ENCODE measurements at regions not wholly inside any gene's neighbourhood (a gene's known extent, or its start where the extent isn't known, plus 50 kb on each side); places are given as distances from the start of the nearest gene placed in this dataset.
"Not testable (repeated sequence)": the region's sequence is repeated elsewhere in the genome, so short reads cannot be mapped to it uniquely, and the experiment has no call there.

GRCh38 chr2:87075054-87075790 is 53.6 kb upstream of the PLGLB1 start:
- peak; percentile 73 for DNase-seq

GRCh38 chr2:87075791-87076252 is 54.2 kb upstream of the PLGLB1 start:
- peak; percentile 79 for DNase-seq

- peak; percentile 94 for DNase-seq
Measured at GRCh38 chr2:87076253-87077123, 54.8 kb upstream of the PLGLB1 start.

- not testable (repeated sequence) for DNase-seq
Measured at GRCh38 chr2:87077124-87077446, 55.4 kb upstream of the PLGLB1 start.

- DNase-seq: not testable (repeated sequence)
Measured at GRCh38 chr2:87081727-87082126, 60.1 kb upstream of the PLGLB1 start.

- not testable (repeated sequence) for DNase-seq
Measured at GRCh38 chr2:87088079-87088478, 66.4 kb upstream of the PLGLB1 start.

- DNase-seq: not testable (repeated sequence)
Measured at GRCh38 chr2:87089401-87089800, 67.8 kb upstream of the PLGLB1 start.

- DNase-seq: not testable (repeated sequence)
Measured at GRCh38 chr2:87093252-87093651, 71.6 kb upstream of the PLGLB1 start.

GRCh38 chr2:87093937-87094529 is 72.4 kb upstream of the PLGLB1 start:
- not testable (repeated sequence) for DNase-seq

GRCh38 chr2:87095804-87096203 is 74.2 kb upstream of the PLGLB1 start:
- not testable (repeated sequence) for DNase-seq

- DNase-seq: not testable (repeated sequence)
Measured at GRCh38 chr2:87128761-87129553, 107.3 kb upstream of the PLGLB1 start.

- DNase-seq: not testable (repeated sequence)
Measured at GRCh38 chr2:87132577-87132976, 110.9 kb upstream of the PLGLB1 start.

- not testable (repeated sequence) for DNase-seq
Measured at GRCh38 chr2:87151835-87152493, 130.3 kb upstream of the PLGLB1 start.

- not testable (repeated sequence) for DNase-seq
Measured at GRCh38 chr2:87174454-87174853, 152.8 kb upstream of the PLGLB1 start.

- not testable (repeated sequence) for DNase-seq
Measured at GRCh38 chr2:87183373-87183772, 161.7 kb upstream of the PLGLB1 start.

- not testable (repeated sequence) for DNase-seq
Measured at GRCh38 chr2:87184260-87184659, 162.6 kb upstream of the PLGLB1 start.

GRCh38 chr2:87189214-87189613 is 167.6 kb upstream of the PLGLB1 start:
- DNase-seq: not testable (repeated sequence)

GRCh38 chr2:87193336-87193735 is 171.7 kb upstream of the PLGLB1 start:
- not testable (repeated sequence) for DNase-seq

- DNase-seq: not testable (repeated sequence)
Measured at GRCh38 chr2:87194254-87194999, 172.8 kb upstream of the PLGLB1 start.

GRCh38 chr2:87196720-87197388 is 175.2 kb upstream of the PLGLB1 start:
- DNase-seq: not testable (repeated sequence)

- DNase-seq: not testable (repeated sequence)
Measured at GRCh38 chr2:87198422-87198821, 176.8 kb upstream of the PLGLB1 start.

Data from activated CD8-positive, alpha-beta memory T cell treated with anti-CD3 and anti-CD28 coated beads, Interleukin-2, amount 50 U/mL, for 48 hours (primary cell).